ENCODE measurements at regions not wholly inside any gene's neighbourhood (a gene's known extent, or its start where the extent isn't known, plus 50 kb on each side); places are given as distances from the start of the nearest gene placed in this dataset.

- no peak for TF ChIP-seq CTCF (IDR thresholded peaks at IDR 0.05; ENCODE audit: insufficient read depth, low read length)
- no peak for DNase-seq (ENCODE audit: low read depth)
- no peak overlapping the region for H3K4me3 ChIP-seq (ENCODE audit: low read depth, low read length)
Observed at GRCh38 chr5:18379189-18379588, 744.9 kb downstream of the TAF11L14 start.

GRCh38 chr5:18380729-18381362, 746.6 kb downstream of the TAF11L14 start:
- no peak overlapping the region for H3K4me3 ChIP-seq (ENCODE audit: low read depth, low read length)
- DNase-seq (ENCODE audit: low read depth): no peak
- TF ChIP-seq CTCF (IDR thresholded peaks at IDR 0.05; ENCODE audit: insufficient read depth, low read length): no peak

GRCh38 chr5:18393565-18394442, 759.5 kb downstream of the TAF11L14 start:
- TF ChIP-seq CTCF (IDR thresholded peaks at IDR 0.05; ENCODE audit: insufficient read depth, low read length): peak; percentile 61
- DNase-seq (ENCODE audit: low read depth): peak; percentile 32

GRCh38 chr5:18394443-18394804, 760.2 kb downstream of the TAF11L14 start:
- no peak for TF ChIP-seq CTCF (IDR thresholded peaks at IDR 0.05; ENCODE audit: insufficient read depth, low read length)
- no peak overlapping the region for H3K4me3 ChIP-seq (ENCODE audit: low read depth, low read length)
- DNase-seq (ENCODE audit: low read depth): no peak

More at GRCh38 chr5:18393565-18394442, 759.5 kb downstream of the TAF11L14 start:
- no peak overlapping the region for H3K4me3 ChIP-seq (ENCODE audit: low read depth, low read length)

- no peak for DNase-seq (ENCODE audit: low read depth)
- TF ChIP-seq CTCF (IDR thresholded peaks at IDR 0.05; ENCODE audit: insufficient read depth, low read length): no peak
- H3K4me3 ChIP-seq (ENCODE audit: low read depth, low read length): no peak overlapping the region
Observed at GRCh38 chr5:18395126-18396110, 761.2 kb downstream of the TAF11L14 start.

- no peak for DNase-seq (ENCODE audit: low read depth)
- no peak overlapping the region for H3K4me3 ChIP-seq (ENCODE audit: low read depth, low read length)
- no peak for TF ChIP-seq CTCF (IDR thresholded peaks at IDR 0.05; ENCODE audit: insufficient read depth, low read length)
Observed at GRCh38 chr5:18397371-18397770, 763.1 kb downstream of the TAF11L14 start.

All from fibroblast of the aortic adventitia (primary cell).